ENCODE measurements at regions not wholly inside any gene's neighbourhood (a gene's known extent, or its start where the extent isn't known, plus 50 kb on each side); places are given as distances from the start of the nearest gene placed in this dataset.

DNA sequence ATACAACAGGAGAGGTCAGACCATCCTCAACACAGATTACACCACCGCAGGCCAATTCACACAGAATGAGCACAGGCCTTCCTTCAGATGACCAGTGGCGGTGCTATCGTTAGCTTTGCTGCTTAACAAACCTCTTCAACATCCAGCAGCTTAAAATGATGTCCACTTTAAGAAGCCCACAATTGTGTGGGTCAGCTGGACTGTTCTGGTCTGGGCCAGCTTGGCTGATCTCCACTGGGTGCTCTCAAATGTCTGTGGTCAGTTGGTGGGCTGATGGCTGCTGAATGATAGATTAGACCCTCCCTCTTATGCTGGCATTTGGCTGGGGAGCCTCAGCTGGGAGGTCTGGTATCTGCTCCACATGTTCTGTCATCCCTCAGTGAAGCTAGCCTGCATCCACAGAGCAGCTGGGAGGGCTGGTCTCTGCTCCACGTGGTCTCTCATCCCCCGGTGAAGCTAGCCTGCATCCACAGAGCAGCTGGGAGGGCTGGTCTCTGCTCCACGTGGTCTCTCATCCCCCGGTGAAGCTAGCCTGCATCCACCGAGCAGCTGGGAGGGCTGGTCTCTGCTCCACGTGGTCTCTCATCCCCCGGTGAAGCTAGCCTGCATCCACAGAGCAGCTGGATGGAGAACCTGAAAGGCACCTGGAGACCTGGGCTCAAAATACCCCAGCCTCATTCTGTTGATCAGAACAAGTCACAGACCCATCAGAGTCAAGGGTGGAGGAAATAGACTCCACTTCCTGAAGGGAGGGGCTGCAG, 203.6 kb upstream of the DIO3 start:
- Mint-ChIP-seq H3K36me3 (ENCODE audit: insufficient read depth) (peaks cover 2% of the 10 kb centered on the region), H3K4me1 (ENCODE audit: low read depth) (peaks cover 7% of the 10 kb centered on the region), H3K27ac (no peak overlapping the region), H3K27me3 (peaks cover 23% of the 10 kb centered on the region), H3K9me3 (ENCODE audit: low read depth) (peaks cover 5% of the 10 kb centered on the region), H3K4me3 (ENCODE audit: low read depth) (no peak overlapping the region)
- TF ChIP-seq, protein P1, sequence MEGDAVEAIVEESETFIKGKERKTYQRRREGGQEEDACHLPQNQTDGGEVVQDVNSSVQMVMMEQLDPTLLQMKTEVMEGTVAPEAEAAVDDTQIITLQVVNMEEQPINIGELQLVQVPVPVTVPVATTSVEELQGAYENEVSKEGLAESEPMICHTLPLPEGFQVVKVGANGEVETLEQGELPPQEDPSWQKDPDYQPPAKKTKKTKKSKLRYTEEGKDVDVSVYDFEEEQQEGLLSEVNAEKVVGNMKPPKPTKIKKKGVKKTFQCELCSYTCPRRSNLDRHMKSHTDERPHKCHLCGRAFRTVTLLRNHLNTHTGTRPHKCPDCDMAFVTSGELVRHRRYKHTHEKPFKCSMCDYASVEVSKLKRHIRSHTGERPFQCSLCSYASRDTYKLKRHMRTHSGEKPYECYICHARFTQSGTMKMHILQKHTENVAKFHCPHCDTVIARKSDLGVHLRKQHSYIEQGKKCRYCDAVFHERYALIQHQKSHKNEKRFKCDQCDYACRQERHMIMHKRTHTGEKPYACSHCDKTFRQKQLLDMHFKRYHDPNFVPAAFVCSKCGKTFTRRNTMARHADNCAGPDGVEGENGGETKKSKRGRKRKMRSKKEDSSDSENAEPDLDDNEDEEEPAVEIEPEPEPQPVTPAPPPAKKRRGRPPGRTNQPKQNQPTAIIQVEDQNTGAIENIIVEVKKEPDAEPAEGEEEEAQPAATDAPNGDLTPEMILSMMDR (IDR thresholded peaks at IDR 0.05; ENCODE audit: unreplicated experiment): no peak
- DNase-seq (ENCODE audit: low spot score, unreplicated experiment): no peak

DNA sequence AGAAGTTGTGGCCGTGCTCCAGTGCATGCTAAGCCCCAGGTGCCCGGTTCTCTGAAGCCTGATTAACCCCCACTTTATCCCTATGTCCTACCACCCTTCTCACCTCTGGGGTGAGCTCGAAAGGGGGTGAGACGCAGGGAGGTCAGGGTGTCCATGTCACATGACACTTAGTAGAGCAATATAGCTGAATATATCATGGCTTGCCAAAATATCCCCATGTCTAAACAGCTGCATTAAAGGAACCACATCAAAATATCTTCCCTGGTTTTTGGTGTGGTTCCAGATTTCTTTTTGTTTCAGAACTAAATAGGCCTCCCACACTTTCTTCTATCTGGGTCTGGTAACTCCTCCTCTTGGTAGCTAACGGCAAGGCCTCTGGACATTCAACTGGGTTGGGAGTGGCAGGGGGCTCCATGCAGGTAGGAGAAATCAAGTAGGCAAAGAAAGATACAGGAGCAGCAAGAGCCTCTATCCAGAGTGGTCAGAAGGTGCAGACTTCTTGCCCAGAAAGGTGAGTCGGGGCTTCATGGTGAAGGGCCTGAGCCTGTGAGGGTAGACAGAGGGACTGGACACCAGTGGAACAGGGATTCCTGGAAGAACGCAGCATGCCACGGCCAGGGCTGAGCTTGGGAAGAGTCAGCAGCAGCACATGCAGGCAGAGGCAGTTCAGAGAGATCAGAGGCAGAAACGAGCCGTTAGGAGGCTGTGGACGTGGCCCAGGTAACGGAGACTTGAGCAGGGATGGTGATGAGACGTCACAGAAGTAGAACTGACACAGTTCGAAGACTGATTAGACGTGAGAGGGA, 202.8 kb upstream of the DIO3 start:
- TF ChIP-seq, protein P1 (IDR thresholded peaks at IDR 0.05; ENCODE audit: unreplicated experiment): no peak

GRCh38 chr14:101359221-101360053, 201.9 kb upstream of the DIO3 start:
- no peak overlapping the region for H3K4me3 Mint-ChIP-seq (ENCODE audit: low read depth)
- no peaks in the 10 kb centered on the region for H3K36me3 Mint-ChIP-seq (ENCODE audit: insufficient read depth)
- H3K9me3 Mint-ChIP-seq (ENCODE audit: low read depth): no peaks in the 10 kb centered on the region
- peaks cover 7% of the 10 kb centered on the region for H3K4me1 Mint-ChIP-seq (ENCODE audit: low read depth)
- TF ChIP-seq, protein P1 (IDR thresholded peaks at IDR 0.05; ENCODE audit: unreplicated experiment): no peak
- DNase-seq (ENCODE audit: low spot score, unreplicated experiment): no peak
- H3K27ac Mint-ChIP-seq: no peak overlapping the region
- peaks cover 29% of the 10 kb centered on the region for H3K27me3 Mint-ChIP-seq

More for the DNA sequence above, 202.8 kb upstream of the DIO3 start:
- no peak for DNase-seq (ENCODE audit: low spot score, unreplicated experiment)
- Mint-ChIP-seq H3K27me3 (peaks cover 29% of the 10 kb centered on the region), H3K9me3 (ENCODE audit: low read depth) (peaks cover 5% of the 10 kb centered on the region), H3K4me3 (ENCODE audit: low read depth) (no peak overlapping the region), H3K36me3 (ENCODE audit: insufficient read depth) (peaks cover 2% of the 10 kb centered on the region), H3K4me1 (ENCODE audit: low read depth) (peaks cover 7% of the 10 kb centered on the region), H3K27ac (no peak overlapping the region)

DNA sequence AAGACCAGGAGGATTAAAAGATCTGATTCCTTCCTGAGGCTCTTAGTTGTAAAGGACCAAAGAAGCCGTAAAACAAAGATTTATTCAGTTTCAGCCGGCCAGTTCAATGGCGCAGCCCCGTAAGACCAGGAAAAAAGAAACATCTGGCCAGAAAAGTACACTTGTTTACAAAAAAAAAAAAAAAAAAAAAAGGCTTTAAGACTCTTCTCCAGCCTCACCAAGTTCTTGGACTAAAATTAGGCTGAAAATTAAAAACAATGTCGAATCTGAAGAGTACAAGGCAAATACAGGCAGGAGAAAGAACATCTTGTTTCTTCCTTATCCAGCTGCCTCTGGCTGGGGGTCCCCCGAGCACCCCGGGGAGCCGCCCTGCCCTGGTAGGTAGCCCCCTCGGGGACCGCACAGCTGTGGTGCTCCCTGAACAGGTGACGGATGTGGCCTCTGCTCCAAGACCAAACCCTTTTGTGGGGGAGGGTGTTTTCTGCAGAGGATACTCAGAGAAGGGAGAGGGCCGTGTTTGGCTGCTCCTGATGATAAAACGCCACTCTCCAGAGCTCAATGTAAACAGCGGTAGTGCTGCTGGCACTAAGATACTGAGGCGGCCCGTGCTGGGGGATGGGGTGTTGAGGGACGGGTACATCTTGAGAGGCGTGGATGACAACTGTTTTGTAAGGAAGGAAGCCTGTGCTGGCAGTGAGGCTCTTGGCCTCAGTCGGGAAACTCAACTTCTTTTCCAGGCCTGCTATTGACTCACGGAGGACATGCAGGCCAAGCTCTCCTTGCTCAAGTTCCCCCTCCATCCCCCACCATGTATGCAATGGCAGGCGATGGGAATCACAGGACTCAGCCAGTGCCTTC, 201.0 kb upstream of the DIO3 start:
- no peak for DNase-seq (ENCODE audit: low spot score, unreplicated experiment)
- Mint-ChIP-seq H3K36me3 (ENCODE audit: insufficient read depth) (no peaks in the 10 kb centered on the region), H3K27ac (no peak overlapping the region), H3K27me3 (peaks cover 29% of the 10 kb centered on the region), H3K4me3 (ENCODE audit: low read depth) (no peak overlapping the region), H3K9me3 (ENCODE audit: low read depth) (no peaks in the 10 kb centered on the region), H3K4me1 (ENCODE audit: low read depth) (peaks cover 7% of the 10 kb centered on the region)
- TF ChIP-seq, protein P1 (IDR thresholded peaks at IDR 0.05; ENCODE audit: unreplicated experiment): no peak

Data from progenitor cell of endocrine pancreas (in vitro differentiated cells).